GM19468 (cell line): ENCODE measurements at regions not wholly inside any gene's neighbourhood (a gene's known extent, or its start where the extent isn't known, plus 50 kb on each side); places are given as distances from the start of the nearest gene placed in this dataset.

Source experiments
- ATAC-seq: cut with Tn5 transposase; IDR thresholded peaks from one replicate; pipeline ENCODE4 v1.9.1; 2021; ENCODE audit warnings: mild to moderate bottlenecking, moderate library complexity, moderate number of reproducible peaks; ENCODE audit not compliant: unreplicated experiment; ENCODE audit errors: extremely low read depth

DNA sequence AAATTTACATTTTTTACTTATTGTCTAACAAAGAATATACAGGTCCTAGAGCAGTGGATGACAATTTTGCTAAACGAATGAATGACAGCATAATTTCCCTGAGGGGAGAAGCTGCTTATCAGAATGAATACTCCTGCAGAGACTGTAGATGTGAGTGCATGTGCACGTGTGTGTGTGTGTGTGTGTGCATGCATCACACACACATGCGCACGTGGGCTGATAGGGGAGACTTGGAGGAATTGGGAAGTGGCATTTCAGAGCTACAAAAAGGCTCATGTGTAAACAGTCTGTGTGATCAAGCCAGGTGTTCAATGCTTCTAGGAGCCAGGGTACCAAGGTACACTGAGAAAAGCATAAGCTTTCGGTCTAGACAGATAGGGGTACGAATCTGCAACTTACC, 93.5 kb upstream of the SASH1 start:
- no peak for ATAC-seq

DNA sequence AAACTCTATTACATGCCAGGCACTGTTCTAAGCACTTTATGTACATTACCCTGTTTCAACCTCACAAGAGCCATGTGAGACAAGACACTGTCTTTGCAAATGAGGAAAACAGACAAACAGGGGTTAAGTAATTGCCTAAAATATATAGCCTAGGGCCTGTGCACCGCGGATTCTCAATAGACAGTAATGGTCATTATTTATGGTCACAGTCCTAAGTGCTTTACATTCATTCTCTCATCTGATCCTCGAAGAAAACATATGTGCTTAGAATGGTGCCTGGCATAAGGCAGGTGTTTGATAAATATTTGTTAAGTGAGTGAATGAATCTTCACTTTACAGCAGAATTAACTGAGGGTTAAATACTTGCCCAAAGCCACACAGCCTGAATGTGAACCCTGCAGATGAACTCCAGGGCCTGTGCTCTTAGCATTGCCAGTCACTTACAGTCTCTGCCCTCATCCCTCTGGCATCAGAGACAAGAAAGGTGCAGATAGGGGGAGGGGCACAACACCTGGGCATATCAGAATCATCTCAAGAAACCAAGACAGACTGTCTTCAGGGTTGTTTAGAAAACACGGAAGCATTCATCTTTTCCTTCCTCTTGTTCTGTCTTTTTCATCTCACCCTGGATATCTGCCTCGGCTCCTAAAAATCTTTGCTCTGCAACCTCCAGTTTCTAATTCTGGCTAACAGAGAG, 92.8 kb upstream of the SASH1 start:
- ATAC-seq: no peak

DNA sequence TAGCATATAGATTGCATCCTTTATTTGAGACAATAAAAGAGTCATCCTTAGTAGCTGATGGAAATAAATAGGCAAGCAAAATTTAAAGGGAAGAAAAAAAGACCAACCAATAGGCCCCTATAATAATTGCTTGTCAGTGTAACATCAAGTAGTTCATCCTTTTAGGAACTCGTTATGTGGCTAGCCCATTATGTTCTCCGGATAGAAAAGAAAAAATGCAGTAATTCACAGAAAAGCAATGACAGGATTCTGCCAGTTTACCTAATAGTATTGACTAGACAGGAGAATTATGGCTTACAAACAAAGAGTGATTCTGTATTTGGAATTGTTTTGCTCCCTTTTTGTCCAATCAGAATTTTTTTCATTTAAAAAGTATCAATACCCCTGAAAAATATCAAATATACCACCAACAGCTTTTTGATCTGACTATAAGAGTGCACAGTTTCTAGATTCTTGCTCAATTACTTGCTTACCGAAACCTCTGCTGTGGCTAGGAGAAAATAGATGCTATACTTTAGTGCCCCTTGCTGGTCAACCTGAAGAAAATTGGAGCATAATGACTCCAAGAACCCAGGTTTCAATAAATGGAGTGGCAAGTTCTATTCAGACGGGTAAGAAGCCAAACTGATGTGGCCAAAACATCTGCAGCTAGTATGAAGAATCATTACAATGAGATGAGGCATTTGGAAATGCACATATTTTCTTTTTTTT, 91.5 kb upstream of the SASH1 start:
- ATAC-seq: no peak

DNA sequence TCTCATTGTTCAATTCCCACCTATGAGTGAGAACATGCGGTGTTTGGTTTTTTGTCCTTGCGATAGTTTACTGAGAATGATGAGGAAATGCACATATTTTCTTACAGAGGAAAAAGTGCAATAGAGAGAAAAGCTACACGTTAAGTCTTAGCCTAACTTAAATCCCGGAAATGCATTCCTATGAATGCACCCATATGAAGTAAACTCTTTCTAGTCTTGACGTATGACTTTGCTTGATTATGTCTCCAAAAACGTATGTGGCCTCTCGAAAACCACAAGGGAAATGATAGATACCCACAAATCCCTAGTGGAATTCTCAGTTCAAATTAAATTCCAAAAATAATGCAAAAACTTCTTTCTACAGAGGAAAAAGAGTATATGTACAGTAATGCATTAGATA, 90.7 kb upstream of the SASH1 start:
- ATAC-seq: no peak

DNA sequence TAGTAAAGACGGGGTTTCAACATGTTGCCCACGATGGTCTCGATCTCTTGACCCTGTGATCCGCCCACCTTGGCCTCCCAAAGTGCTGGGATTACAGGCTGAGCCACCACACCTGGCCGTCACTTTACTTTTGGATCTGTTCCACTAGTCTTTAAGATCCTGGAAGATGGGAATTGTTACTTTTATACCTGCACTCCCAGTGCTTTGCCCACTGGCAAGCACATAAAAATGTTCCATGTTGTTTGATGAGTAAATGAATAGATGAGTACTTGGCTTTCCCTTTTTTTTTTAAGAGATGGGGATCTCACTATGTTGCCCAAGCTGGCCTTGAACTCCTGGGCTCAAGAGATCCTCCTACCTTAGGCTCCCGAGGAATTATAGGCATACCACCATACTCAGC, 84.8 kb upstream of the SASH1 start:
- no peak for ATAC-seq

DNA sequence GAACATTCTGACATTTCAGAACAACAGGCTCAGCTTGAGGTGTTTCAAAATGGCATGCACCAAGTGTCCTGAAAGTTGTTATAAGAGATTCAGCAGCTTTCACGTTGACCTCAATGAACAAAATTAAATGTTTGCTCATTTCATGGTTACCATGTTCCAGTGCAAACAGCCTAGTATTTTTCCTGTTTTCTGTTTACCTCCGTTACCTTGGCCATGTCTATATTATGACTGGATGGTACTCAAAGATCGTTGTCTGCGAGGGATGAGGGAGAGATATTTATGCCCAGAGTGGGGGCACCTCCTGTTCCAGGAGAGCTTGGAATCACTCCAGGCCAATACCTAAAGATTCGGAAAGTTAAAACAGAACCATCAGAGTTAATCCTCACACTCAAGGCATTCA, 83.8 kb upstream of the SASH1 start:
- no peak for ATAC-seq

DNA sequence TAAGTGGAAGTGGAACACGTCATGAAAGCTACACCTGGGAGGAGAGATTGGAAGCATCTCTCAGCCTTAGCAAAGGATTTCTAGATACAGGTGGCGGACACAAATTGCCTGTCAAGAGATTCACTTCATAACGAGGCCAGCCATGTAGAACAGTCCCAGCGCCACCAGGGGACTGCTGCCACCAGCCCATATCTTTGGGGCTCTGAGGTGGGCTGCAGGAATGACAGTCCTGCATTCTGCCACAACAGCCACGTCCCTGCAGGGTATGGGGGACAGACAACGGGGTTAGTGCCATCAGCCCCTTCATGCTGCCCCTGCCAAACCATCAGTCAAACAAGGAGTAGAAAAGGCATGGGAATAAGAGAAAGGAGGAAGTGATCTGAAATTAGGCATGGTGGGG, 81.2 kb upstream of the SASH1 start:
- no peak for ATAC-seq

DNA sequence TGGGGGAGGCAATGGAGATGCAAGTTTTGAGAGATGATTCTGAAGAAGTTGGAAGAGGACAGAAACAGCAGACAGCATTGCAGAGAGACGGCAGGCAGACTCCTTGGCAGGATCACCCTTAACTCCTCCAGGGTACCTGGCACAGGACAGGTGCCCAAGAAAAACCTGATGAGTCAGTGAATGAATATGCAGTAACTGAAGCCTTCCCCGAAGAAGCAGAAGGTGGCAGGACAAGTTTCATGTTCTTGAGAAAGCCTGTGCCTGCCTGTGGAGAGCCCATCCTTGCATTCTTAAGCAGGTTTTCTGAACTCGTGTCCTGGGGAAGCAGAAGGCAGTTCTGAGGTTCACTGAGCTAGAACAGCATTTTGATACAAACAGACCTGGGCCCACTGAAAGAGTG, 79.6 kb upstream of the SASH1 start:
- no peak for ATAC-seq

DNA sequence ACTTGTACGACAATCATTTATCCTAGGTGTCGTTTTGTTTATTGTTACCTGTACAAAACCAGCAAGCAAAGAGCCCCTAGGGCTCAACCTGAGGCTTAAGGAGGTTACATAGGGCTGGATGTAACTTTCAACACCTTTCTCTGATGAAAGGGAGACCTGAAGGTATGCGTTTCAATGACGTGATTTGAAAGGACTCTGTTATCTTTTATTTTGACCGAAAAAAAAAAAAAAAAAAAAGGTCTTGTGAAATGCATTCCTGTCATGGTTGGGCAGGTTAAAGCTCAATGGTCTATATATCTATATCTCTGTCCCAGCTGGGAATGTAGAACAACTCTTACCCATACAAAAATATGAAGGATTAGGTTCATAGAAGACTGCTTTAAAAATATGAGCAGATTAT, 78.7 kb upstream of the SASH1 start:
- no peak for ATAC-seq

DNA sequence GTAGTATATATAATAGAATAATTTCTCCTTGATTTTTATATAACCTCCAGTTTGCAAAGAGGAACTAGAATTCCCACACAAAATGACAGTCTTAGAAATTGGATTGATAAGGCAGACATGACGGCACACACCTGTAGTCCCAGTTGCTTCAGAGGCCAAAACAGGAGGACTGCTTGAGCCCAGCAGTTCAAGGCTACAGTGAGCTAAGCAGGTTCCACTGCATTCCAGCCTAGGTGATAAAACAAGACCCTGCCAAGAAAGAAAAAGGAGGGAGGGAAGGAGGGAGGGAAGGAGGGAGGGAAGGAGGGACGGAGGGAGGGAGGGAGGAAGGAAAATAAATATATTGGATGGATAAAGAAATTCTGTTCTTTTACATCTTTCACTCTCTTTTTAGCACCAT, 77.6 kb upstream of the SASH1 start:
- no peak for ATAC-seq

DNA sequence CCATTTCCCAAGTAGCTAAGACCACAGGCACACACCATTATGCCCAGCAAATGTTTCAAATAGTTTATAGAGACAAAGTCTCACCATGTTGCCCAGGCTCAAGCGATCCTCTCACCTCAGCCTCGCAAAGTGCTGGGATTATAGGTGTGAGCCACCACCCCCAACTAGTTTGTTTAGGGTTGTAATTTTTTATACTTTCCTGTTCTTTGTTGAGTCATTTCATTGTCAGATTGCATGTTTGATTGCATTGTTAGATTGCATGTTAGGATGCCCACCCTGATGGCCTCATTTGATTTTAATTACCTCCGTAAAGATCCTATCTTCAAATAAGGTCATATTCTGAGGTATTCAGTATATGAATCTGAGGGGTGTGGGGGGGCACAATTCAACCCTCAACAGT, 73.3 kb upstream of the SASH1 start:
- ATAC-seq: no peak

DNA sequence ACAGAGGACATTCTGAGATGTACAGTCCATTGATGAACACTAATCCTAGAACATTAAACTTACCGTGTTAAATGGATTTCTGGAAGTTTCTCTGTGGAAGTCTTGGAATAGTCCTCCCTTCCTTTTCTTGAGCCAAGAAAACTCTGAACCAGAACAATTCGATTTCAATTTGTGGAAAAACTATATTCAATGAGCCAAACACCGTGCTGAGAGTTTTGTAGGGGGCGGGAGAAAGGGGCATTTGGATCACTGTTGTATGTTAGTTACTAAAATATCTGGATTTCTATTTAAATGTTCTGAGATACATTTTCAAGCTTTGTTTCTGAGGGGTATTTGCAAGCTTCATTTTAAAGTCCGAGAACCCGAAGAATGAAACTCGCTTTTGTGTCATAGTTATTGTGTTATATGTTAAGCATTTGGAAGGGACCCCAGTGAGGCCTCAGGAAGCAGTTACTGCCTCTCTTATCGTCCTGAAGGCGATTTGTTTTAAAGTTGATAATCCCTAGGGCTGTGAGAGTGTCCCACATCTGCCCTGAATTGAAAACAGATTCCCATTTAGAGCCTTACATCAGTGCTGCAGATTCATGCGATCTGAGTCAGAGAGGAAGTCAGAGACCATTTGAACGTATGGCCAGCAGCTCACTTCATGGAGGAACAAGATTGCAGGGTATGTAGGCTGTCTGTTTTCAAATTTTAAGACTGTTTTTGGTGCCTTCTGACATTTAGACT, 70.8 kb upstream of the SASH1 start:
- ATAC-seq: no peak

DNA sequence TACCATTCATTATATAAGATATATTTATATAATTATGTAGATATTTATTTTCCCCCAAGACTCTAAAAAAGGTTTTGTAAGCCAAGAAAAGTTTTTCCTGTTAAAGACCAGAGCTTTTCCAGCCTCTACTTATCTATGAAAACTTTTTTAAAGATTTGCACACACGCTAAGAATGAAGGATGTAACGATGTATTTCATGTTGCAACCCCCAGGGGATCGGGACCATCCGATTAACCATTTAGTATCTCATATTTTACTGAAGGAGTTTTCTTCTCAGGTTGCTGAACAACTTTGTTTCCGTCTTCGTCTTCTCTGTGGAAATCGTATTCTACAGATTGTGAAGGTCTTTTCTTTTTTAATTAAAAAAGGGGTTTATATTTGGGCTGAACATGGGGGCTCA, 70.0 kb upstream of the SASH1 start:
- ATAC-seq: no peak

DNA sequence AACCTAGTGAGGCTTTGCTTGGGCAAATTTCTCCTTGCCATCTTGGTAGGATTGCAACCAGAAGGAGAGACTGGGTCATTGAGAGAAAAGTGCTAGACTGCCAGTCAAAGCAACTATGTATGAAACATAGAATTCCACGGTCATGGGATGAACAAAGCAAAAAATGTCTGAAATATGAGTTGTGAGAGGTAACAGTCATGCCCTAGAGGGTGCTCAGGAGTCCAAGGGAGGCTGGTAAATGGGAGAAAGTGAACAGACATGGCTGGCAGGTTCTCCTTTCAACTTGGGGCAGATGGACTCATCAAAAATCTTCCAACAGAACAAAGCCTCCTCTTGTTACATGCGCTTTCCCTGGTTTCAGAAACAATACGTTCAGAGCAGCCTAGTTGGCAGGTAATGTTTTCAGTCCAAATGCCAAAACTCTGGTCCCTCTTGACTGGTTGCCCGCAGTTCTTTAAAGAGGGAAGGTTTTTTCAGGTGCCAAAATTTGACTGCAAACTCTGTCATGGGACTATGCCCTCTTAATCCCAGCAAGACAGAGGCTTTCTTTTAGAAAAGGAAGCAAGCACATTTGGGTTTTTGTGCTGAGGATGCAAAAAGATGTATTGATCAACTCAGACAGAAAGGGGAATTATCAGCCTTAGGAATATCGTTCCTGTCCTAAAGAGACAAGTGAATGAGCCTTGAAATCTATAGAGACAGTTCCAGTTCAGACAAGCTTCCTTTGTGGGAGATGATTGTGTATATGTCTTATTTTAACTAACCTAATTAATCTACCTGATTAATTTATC, 68.5 kb upstream of the SASH1 start:
- no peak for ATAC-seq

DNA sequence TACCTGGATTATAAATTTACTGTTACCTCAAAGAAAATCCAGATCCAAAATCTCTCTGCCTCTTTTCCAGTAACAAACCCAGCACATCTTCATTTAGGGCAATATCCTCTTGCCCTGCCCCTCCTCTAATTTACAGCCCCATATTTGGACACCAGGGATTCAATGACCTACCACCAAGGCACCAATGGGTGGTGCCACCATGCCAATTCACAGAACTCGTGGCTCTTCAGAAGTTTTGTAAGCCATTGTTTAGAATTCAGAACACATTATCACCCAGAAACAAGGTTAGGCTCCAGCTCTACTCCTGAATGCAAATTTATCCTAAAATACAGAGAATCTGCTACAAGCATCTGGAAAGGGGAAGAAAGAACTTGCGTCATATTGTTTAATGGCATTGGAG, 67.8 kb upstream of the SASH1 start:
- no peak for ATAC-seq

DNA sequence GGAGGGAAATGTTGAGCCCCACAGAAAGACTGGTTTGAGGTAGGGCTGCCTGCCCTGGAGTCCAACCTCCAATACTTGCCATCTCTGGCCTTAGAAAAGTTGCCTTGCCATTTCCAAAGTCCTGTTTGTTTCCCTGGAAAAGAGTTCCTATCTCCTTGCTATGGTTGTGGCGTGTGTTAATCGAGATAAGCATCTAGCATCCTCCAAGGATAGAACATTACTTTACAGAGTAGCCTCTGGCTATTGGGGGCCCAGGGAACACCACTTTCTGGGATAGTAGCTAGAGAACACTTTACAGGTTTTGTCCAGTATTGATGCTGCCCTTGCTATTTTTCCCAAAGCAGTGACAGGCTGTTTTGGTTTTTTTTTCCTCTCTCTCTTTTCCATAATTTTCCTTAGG, 57.4 kb upstream of the SASH1 start:
- no peak for ATAC-seq

DNA sequence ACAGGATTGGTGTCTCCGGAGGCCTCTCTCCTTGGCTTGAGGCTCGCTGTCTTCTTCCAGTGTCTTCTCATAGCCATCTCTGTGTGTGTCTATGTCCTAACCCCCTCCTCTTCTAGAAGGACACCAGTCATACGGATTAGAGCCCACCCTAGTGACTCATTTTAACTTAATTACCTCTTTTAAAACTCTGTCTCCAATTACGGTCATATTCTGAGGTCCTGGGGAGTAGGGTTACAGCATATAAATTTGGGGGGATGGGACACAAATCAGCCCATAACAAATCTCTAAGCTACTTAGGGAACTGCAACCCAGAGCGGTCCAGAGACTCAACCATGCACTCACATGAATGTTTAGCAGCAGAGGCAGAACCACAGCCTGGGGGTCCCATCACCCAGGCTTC, 56.1 kb upstream of the SASH1 start:
- ATAC-seq: no peak

DNA sequence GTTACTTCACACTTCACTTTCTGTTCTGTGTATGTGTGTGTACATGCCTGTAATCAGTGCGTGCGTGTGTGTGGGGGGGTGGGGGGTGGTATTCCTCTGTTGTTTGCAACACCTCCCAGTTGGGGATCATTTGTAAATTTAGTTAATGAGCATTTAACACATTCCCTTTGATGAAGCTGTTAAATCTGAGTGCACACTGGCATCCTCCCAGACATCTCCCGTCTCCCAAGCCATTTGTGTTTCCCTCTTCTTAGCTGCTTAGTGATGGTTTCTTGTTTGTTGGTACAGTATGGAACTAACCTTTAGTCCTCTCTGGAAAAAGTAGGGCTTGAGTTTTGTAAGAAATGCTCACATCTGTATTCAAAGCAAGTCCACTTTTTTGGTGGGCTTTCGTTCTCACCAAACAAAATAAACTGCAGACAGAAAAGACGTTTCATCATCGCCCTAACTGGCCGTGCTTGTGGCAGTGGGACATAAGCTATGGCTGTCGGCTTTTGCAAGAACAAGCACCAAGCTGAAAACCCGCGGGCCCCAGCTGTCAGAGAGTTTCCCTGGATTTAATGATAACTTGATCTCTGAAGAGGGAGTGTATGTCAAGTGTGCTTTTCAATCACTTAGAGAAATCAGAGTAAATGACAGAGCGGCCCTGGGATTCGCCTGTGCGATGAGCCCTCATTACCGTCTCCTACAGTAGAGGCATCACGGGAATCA, 54.9 kb upstream of the SASH1 start:
- no peak for ATAC-seq

DNA sequence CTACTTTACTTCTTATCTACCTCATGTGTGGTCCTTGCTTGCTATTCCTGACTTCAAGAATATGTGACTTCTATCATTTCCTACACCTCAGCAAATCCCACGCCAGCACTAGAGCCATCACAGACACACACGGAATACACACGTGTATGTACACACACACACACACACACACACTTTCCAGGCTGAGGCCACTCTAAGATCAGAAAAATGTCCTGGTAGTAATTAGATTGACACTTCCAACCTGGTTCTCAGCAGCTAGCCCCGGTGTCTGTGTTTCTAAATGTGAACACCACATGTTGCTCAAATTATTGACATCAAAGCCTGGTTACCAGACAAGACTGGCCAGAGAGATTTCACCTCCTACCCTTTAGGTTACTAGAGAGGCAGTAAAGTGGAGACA, 54.1 kb upstream of the SASH1 start:
- no peak for ATAC-seq

DNA sequence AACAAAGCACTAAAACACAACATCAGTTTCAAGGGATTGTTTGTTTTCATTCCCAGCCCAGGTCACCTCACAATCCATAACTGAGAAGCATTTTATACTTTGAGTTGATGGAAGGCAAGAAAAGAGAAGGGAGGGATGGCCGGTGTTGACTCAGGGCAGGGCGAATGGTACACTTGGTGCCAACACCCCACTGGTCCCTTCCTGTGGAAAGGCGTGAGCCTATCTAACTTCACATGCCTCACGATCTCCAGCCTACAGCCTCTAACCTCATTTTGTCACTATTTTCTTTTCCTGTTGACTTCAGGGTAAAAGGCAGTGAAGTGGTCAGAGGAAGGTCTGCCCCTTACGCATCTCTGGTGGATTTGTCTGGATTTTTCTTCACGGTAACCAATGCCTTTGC, 53.5 kb upstream of the SASH1 start:
- no peak for ATAC-seq
